ENCODE measurements at regions not wholly inside any gene's neighbourhood (a gene's known extent, or its start where the extent isn't known, plus 50 kb on each side); places are given as distances from the start of the nearest gene placed in this dataset.

- DNase-seq (ENCODE audit: low read depth): no peak
Measured at GRCh38 chr10:111885919-111886318, 297.6 kb downstream of the GPAM start.

GRCh38 chr10:111887266-111887665, 296.3 kb downstream of the GPAM start:
- no peak for DNase-seq (ENCODE audit: low read depth)

GRCh38 chr10:111890046-111890445, 293.5 kb downstream of the GPAM start:
- no peak for DNase-seq (ENCODE audit: low read depth)

- no peak for DNase-seq (ENCODE audit: low read depth)
Measured at GRCh38 chr10:111916011-111916410, 267.6 kb downstream of the GPAM start.

- no peak for DNase-seq (ENCODE audit: low read depth)
Measured at GRCh38 chr10:111921821-111922220, 261.7 kb downstream of the GPAM start.

GRCh38 chr10:111923032-111923431, 260.5 kb downstream of the GPAM start:
- no peak for DNase-seq (ENCODE audit: low read depth)

- DNase-seq (ENCODE audit: low read depth): no peak
Measured at GRCh38 chr10:111926286-111926685, 257.3 kb downstream of the GPAM start.

GRCh38 chr10:111933937-111934336, 249.6 kb downstream of the GPAM start:
- no peak for DNase-seq (ENCODE audit: low read depth)

- DNase-seq (ENCODE audit: low read depth): no peak
Measured at GRCh38 chr10:111934931-111935330, 248.6 kb downstream of the GPAM start.

GRCh38 chr10:111936143-111936542, 247.4 kb downstream of the GPAM start:
- no peak for DNase-seq (ENCODE audit: low read depth)

- no peak for DNase-seq (ENCODE audit: low read depth)
Measured at GRCh38 chr10:111944331-111944730, 239.2 kb downstream of the GPAM start.

GRCh38 chr10:111953949-111954348, 229.6 kb downstream of the GPAM start:
- DNase-seq (ENCODE audit: low read depth): no peak

- DNase-seq (ENCODE audit: low read depth): no peak
Measured at GRCh38 chr10:111954386-111954785, 229.2 kb downstream of the GPAM start.

- DNase-seq (ENCODE audit: low read depth): no peak
Measured at GRCh38 chr10:111956841-111957240, 226.7 kb downstream of the GPAM start.

GRCh38 chr10:111962951-111963350, 220.6 kb downstream of the GPAM start:
- DNase-seq (ENCODE audit: low read depth): no peak

GRCh38 chr10:111967116-111967515, 216.4 kb downstream of the GPAM start:
- no peak for DNase-seq (ENCODE audit: low read depth)

- no peak for DNase-seq (ENCODE audit: low read depth)
Measured at GRCh38 chr10:111967547-111967946, 216.0 kb downstream of the GPAM start.

- peak; percentile 2 for DNase-seq (ENCODE audit: low read depth)
Measured at GRCh38 chr10:111968647-111969046, 214.9 kb downstream of the GPAM start.

GRCh38 chr10:111970111-111970510, 213.5 kb downstream of the GPAM start:
- no peak for DNase-seq (ENCODE audit: low read depth)

GRCh38 chr10:111972109-111972508, 211.5 kb downstream of the GPAM start:
- no peak for DNase-seq (ENCODE audit: low read depth)

GRCh38 chr10:111973306-111973705, 210.3 kb downstream of the GPAM start:
- DNase-seq (ENCODE audit: low read depth): no peak

- no peak for DNase-seq (ENCODE audit: low read depth)
Measured at GRCh38 chr10:111973826-111974225, 209.7 kb downstream of the GPAM start.

GRCh38 chr10:111974325-111974724, 209.2 kb downstream of the GPAM start:
- DNase-seq (ENCODE audit: low read depth): no peak

GRCh38 chr10:111976557-111976956, 207.0 kb downstream of the GPAM start:
- no peak for DNase-seq (ENCODE audit: low read depth)

- no peak for DNase-seq (ENCODE audit: low read depth)
Measured at GRCh38 chr10:111984057-111984456, 199.5 kb downstream of the GPAM start.

Measured in amniotic epithelial cell (primary cell).